ENCODE measurements at regions not wholly inside any gene's neighbourhood (a gene's known extent, or its start where the extent isn't known, plus 50 kb on each side); places are given as distances from the start of the nearest gene placed in this dataset.
A peak's percentile ranks its signal among the peaks of the same experiment; 100 is the strongest.
"Not testable (repeated sequence)": the region's sequence is repeated elsewhere in the genome, so short reads cannot be mapped to it uniquely, and the experiment has no call there.

GRCh38 chr2:145752091-145752806, 1232.3 kb upstream of the ZEB2 start:
- peak; percentile 62 for DNase-seq

- DNase-seq = no peak
Observed at GRCh38 chr2:145751629-145752028, 1231.7 kb upstream of the ZEB2 start.

DNA sequence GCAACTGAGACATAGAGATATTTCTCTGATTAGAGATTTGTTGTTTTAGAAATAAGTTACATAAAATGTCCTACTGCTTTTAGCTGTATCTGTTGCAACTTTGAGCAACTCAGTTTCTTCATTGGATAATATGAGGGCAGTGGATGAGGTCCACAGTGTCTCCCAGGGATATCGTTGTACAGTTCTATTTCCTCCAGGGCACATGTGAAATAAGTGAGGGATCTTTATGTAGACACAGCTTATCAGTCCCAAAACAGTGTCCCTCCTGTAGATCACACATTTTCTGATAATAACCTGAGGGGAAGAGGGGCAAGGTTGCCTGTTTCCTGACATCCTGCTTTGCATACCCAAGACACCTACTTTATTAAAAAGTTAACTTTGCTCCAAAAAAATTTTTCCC, 1231.2 kb upstream of the ZEB2 start:
- DNase-seq = no peak

DNA sequence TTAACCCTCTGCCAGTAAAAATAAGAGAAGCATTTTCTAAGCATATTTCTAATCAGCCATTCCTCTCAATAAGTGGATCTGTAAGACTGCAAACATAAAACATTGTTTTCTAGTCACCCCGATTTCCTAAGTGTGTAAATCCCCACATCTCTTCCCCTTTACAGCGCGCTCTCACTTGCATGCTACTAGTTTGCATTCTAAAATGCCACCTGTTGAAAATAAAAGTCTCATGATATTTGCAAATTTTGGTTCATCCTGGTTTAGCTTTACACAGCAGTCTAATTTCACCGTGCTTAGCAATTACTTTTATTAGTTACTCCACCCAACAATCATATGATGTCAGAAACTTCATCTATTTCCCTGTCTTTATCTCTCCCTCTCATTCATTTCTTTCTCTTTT, 1230.7 kb upstream of the ZEB2 start:
- no peak for DNase-seq

DNA sequence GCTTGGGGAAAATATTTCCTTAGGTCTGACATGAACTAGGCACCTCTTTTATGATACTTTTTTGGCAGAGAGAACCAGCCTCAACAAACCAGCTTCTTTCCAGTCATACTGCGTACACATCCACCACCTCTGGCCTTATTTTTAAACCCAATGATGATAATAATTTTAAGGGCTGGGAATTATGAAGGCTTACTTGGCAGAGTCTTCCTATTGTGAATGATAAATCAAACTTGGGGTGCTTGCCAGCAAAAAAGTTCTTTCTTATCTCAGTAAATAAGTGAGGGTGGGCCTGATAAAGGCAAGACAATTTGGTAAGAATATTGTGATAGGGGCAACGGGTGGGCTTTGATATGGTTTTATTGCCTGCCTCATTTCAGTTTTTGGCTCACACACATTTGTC, 1230.2 kb upstream of the ZEB2 start:
- no peak for DNase-seq

DNA sequence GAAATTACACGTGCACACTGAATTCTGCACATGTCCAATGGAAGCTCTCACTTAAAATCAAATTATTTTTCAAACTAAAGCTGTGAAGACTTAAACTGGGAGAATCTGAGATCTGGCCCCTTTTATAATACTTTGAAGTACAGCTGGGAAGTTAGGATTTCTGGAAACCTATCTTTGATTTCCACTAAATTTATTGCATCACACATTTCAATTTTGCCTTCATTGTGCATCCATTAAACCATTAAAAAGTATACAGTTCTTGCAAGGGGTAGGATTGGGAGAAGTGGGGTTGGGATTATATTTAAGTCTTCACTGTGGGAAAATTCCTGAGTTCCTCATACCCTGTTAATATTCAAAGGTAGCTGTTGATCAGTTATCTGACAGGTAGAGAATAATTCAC, 1229.6 kb upstream of the ZEB2 start:
- no peak for DNase-seq

- no peak for DNase-seq
Observed at GRCh38 chr2:145748927-145749326, 1229.0 kb upstream of the ZEB2 start.

- DNase-seq = no peak
Observed at GRCh38 chr2:145747715-145748114, 1227.8 kb upstream of the ZEB2 start.

DNA sequence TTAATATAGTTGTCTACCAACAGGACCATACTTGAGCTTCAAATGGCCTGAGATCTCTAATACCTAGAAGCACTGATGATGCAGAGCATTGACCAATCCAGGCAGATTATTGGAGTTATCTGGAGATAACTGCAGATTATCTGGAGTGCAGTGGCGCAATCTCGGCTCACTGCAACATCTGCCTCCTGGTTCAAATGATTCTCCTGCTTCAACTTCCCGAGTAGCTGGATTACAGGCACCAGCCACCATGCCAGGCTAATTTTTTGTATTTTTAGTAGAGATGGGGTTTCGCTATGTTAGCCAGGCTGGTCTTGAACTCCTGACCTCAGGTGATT, 1225.4 kb upstream of the ZEB2 start:
- not testable (repeated sequence) for DNase-seq

- no peak for DNase-seq
Observed at GRCh38 chr2:145744541-145745386, 1224.8 kb upstream of the ZEB2 start.

DNA sequence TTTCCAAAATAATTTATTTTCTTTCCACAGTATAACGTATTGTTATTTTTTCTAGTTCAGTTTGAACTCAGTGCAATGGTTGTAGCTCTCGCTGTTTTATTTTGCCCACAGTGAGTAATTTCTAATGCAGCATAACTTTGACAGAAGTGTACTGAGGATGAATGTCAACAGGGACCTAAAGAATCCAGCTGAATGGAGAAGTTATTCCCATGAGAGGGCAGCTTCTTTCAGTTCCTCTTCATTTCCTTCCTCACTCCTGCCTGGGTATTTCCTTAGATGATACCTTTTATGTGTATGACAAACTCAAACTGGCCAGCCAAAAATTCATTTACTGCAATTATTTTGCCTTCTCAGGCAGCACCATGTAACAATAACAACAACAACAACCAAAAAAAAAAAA, 1223.1 kb upstream of the ZEB2 start:
- no peak for DNase-seq

- DNase-seq = no peak
Observed at GRCh38 chr2:145741636-145742035, 1221.7 kb upstream of the ZEB2 start.

GRCh38 chr2:145741181-145741580, 1221.3 kb upstream of the ZEB2 start:
- DNase-seq = no peak

DNA sequence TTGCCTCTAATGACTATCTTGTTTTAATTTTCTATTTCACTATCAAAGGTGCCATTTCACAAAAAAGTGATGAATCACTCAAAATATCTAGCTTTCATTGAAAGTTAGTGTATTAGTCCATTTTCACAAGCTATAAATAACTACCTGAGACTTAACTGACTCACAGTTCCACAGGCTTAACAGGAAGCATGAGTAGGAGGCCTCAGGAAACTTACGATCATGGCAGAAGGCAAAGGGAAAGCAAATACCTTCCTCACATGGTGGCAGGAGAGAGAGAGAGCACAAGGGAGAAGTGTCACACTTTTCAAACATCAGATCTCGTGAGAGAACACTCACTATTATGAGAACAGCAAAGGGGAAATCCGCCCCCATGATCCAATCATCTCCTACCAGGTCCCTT, 1220.4 kb upstream of the ZEB2 start:
- no peak for DNase-seq

- no peak for DNase-seq
Observed at GRCh38 chr2:145739681-145740080, 1219.8 kb upstream of the ZEB2 start.

DNA sequence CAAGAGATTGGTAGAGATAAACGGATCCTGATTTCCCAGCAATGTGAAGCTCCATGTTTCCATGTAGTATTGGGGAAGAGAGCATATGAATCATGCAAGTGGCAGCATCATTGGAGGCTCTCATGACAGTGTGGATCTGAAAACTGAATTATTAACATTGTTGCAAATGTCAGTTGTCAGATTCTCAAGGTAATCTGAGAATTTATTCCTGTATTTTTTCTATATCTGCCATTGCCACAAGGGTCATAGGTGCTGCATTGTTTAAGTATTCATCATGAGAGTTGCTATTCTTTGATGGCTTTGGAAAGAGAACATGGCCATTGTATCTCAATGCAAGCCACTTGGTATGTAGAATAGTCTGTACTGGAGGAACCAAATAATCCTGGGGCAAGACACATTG, 1217.0 kb upstream of the ZEB2 start:
- DNase-seq = no peak

GRCh38 chr2:145731467-145731866, 1211.5 kb upstream of the ZEB2 start:
- no peak for DNase-seq

GRCh38 chr2:145729993-145730770, 1210.3 kb upstream of the ZEB2 start:
- no peak for DNase-seq

- DNase-seq = no peak
Observed at GRCh38 chr2:145729481-145729880, 1209.6 kb upstream of the ZEB2 start.

- no peak for DNase-seq
Observed at GRCh38 chr2:145728511-145728910, 1208.6 kb upstream of the ZEB2 start.

DNA sequence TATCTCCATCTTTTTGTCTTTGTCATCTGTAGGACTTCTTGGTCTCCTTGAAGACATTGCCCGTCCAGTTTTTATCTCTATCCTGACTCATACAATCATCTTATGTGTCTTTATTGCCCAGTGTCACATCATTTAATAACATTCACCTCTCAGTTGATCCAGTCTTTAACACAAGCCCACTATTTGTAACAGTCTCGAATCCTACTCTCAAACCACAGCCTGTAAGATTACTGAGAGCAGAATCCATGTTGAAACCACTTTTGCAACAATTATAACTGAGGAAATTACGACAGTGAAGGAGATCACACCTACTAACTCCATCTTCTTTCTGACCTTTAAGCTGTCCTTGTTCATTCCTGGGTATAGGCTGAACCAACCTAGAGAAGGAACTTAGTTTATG, 1206.0 kb upstream of the ZEB2 start:
- DNase-seq = no peak

DNA sequence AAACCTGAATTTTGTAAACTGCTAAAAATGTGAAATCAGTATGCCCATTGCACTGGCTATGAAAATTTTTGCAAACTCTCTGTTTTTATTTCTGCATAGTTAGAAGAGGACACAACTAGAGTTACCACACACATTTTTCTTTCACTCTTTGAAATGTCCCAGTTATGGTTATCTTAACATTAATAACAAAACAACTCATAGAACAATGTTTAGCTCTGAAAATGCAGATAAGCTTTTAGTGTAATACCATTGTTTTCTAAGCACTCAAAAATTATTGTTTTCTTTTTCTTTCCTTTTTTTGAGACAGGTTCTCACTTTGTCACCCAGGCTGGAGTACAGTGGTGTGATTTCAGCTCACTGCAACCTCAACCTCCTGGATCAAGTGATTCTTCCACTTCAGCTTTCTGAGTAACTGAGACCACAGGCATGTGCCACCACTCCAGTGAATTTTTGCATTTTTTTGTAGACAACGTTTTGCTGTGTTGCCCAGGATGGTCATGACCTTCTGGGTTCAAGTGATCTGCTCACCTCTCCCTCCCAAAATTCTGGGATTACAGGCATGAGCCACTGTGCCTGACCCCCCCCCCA, 1204.5 kb upstream of the ZEB2 start:
- DNase-seq = no peak

- no peak for DNase-seq
Observed at GRCh38 chr2:145723872-145724271, 1204.0 kb upstream of the ZEB2 start.
